ENCODE measurements at regions not wholly inside any gene's neighbourhood (a gene's known extent, or its start where the extent isn't known, plus 50 kb on each side); places are given as distances from the start of the nearest gene placed in this dataset.

DNA sequence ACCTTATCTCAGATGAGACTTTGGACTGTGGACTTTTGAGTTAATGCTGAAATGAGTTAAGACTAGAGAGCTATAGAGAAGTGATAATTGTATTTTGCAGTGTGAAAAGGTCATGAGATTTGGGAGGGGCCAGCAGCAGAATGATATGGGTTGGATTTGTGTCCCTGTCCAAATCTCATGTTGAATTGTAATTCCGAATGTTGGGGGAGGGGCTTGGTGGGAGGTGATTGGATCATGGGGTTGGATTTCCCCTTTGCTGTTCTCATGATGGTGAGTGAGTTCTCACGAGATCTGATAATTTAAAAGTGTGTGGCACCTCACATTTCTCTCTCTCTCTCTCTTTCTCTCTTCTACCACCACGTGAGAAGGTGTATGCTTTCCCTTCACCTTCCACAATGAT lies 777.8 kb upstream of the LUZP2 start:
- no peaks in the 10 kb centered on the region for H4K20me1 ChIP-seq (ENCODE audit: insufficient read depth, low read length)
- H3K4me2 ChIP-seq (ENCODE audit: low read length): no peak overlapping the region
- TF ChIP-seq CTCF (IDR thresholded peaks at IDR 0.05; ENCODE audit: low read depth, low read length): no peak
- no peak for TF ChIP-seq EZH2phosphoT487 (IDR thresholded peaks at IDR 0.05; ENCODE audit: low read depth)
- H3K9ac ChIP-seq (ENCODE audit: low read length): no peak overlapping the region
- H3K4me3 ChIP-seq (ENCODE audit: low read length): no peak overlapping the region
- H3K27me3 ChIP-seq (ENCODE audit: low read depth, low read length): no peaks in the 10 kb centered on the region
- no peak overlapping the region for H2AFZ ChIP-seq (ENCODE audit: low read depth, low read length)
- H3K9me3 ChIP-seq (ENCODE audit: insufficient read depth, low read length): no peaks in the 10 kb centered on the region
- H3K36me3 ChIP-seq (replicated peaks; ENCODE audit: low read depth, low read length): no peaks in the 10 kb centered on the region
- peaks cover 8% of the 10 kb centered on the region for H3K4me1 ChIP-seq (ENCODE audit: low read length)
- no peak overlapping the region for H3K27ac ChIP-seq (ENCODE audit: low read length)
- H3K79me2 ChIP-seq (ENCODE audit: low read length): no peaks in the 10 kb centered on the region

- no peaks in the 10 kb centered on the region for H4K20me1 ChIP-seq (ENCODE audit: insufficient read depth, low read length)
Measured at GRCh38 chr11:23723861-23724260, 773.0 kb upstream of the LUZP2 start.

DNA sequence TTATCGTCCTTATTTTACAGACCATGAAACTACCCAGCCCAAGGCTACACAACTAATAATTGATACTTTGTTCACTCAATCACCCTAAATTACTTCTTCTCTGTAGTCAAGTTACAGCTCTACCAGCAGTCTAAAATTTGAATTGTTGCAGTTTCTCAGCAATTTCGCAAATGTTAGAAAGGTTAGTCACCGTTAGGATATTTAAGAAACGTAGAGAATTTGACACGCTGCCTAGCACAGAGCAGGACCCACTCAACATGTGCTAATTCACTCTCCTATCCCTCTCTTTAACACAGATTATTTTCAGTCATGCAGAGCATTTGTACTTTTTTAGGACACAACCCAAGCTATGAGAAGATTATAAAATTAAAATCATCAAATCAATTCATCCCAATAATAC lies 771.1 kb upstream of the LUZP2 start:
- no peaks in the 10 kb centered on the region for H3K27me3 ChIP-seq (ENCODE audit: low read depth, low read length)
- no peaks in the 10 kb centered on the region for H3K9me3 ChIP-seq (ENCODE audit: insufficient read depth, low read length)
- no peaks in the 10 kb centered on the region for H4K20me1 ChIP-seq (ENCODE audit: insufficient read depth, low read length)
- H3K9ac ChIP-seq (ENCODE audit: low read length): no peak overlapping the region
- H2AFZ ChIP-seq (ENCODE audit: low read depth, low read length): no peak overlapping the region
- TF ChIP-seq CTCF (IDR thresholded peaks at IDR 0.05; ENCODE audit: low read depth, low read length): no peak
- no peak for TF ChIP-seq EZH2phosphoT487 (IDR thresholded peaks at IDR 0.05; ENCODE audit: low read depth)
- H3K4me1 ChIP-seq (ENCODE audit: low read length): peaks cover 11% of the 10 kb centered on the region
- H3K79me2 ChIP-seq (ENCODE audit: low read length): no peaks in the 10 kb centered on the region
- no peaks in the 10 kb centered on the region for H3K36me3 ChIP-seq (replicated peaks; ENCODE audit: low read depth, low read length)
- no peak overlapping the region for H3K27ac ChIP-seq (ENCODE audit: low read length)
- H3K4me2 ChIP-seq (ENCODE audit: low read length): no peak overlapping the region
- no peak overlapping the region for H3K4me3 ChIP-seq (ENCODE audit: low read length)

More at GRCh38 chr11:23723861-23724260, 773.0 kb upstream of the LUZP2 start:
- Histone ChIP-seq H3K36me3 (replicated peaks; ENCODE audit: low read depth, low read length) (no peaks in the 10 kb centered on the region), H2AFZ (ENCODE audit: low read depth, low read length) (no peak overlapping the region), H3K9ac (ENCODE audit: low read length) (no peak overlapping the region), H3K9me3 (ENCODE audit: insufficient read depth, low read length) (no peaks in the 10 kb centered on the region), H3K4me2 (ENCODE audit: low read length) (peak overlapping the region; percentile 20), H3K79me2 (ENCODE audit: low read length) (no peaks in the 10 kb centered on the region), H3K4me3 (ENCODE audit: low read length) (no peak overlapping the region), H3K27ac (ENCODE audit: low read length) (no peak overlapping the region), H3K4me1 (ENCODE audit: low read length) (peaks cover 11% of the 10 kb centered on the region), H3K27me3 (ENCODE audit: low read depth, low read length) (no peaks in the 10 kb centered on the region)
- no peak for TF ChIP-seq CTCF (IDR thresholded peaks at IDR 0.05; ENCODE audit: low read depth, low read length)
- TF ChIP-seq EZH2phosphoT487 (IDR thresholded peaks at IDR 0.05; ENCODE audit: low read depth): no peak

GRCh38 chr11:23727387-23727786 lies 769.5 kb upstream of the LUZP2 start:
- H3K27me3 ChIP-seq (ENCODE audit: low read depth, low read length): no peaks in the 10 kb centered on the region
- no peaks in the 10 kb centered on the region for H3K36me3 ChIP-seq (replicated peaks; ENCODE audit: low read depth, low read length)
- H4K20me1 ChIP-seq (ENCODE audit: insufficient read depth, low read length): no peaks in the 10 kb centered on the region
- H3K79me2 ChIP-seq (ENCODE audit: low read length): no peaks in the 10 kb centered on the region
- H3K9me3 ChIP-seq (ENCODE audit: insufficient read depth, low read length): no peaks in the 10 kb centered on the region
- H3K9ac ChIP-seq (ENCODE audit: low read length): no peak overlapping the region
- no peak overlapping the region for H3K27ac ChIP-seq (ENCODE audit: low read length)
- no peak overlapping the region for H2AFZ ChIP-seq (ENCODE audit: low read depth, low read length)
- no peak for TF ChIP-seq EZH2phosphoT487 (IDR thresholded peaks at IDR 0.05; ENCODE audit: low read depth)
- no peak for TF ChIP-seq CTCF (IDR thresholded peaks at IDR 0.05; ENCODE audit: low read depth, low read length)
- H3K4me1 ChIP-seq (ENCODE audit: low read length): peaks cover 11% of the 10 kb centered on the region
- no peak overlapping the region for H3K4me3 ChIP-seq (ENCODE audit: low read length)
- no peak overlapping the region for H3K4me2 ChIP-seq (ENCODE audit: low read length)
